Stomach smooth muscle (tissue), 2 donors: ENCODE measurements at regions not wholly inside any gene's neighbourhood (a gene's known extent, or its start where the extent isn't known, plus 50 kb on each side); places are given as distances from the start of the nearest gene placed in this dataset.
"Not testable (repeated sequence)": the region's sequence is repeated elsewhere in the genome, so short reads cannot be mapped to it uniquely, and the experiment has no call there.

ENCODE experiments used
- H3K27ac ChIP-seq: one replicate; pipeline ENCODE4 v1.7.0; 2013; ENCODE audit warnings: mild to moderate bottlenecking, low read length, inconsistent platforms
- H3K27me3 ChIP-seq, 2 donors: one replicate each; pipeline ENCODE4 v1.7.0; 2013; ENCODE audit warnings: low read length in 2 of 2; ENCODE audit not compliant: insufficient read depth in 2 of 2, control insufficient read depth in 1 of 2
- H3K36me3 ChIP-seq, 2 donors: one replicate each; pipeline ENCODE4 v1.7.0; 2013; ENCODE audit warnings: low read length in 2 of 2; ENCODE audit not compliant: control insufficient read depth in 2 of 2, insufficient read depth in 2 of 2
- H3K4me1 ChIP-seq: one replicate; pipeline ENCODE4 v1.7.0; 2013; ENCODE audit warnings: low read length; ENCODE audit not compliant: control insufficient read depth, insufficient read depth
- H3K4me3 ChIP-seq, 2 donors: one replicate each; pipeline ENCODE4 v1.7.0; 2013; ENCODE audit warnings: low read length in 2 of 2
- H3K9ac ChIP-seq, 2 donors: one replicate each; pipeline ENCODE4 v1.7.0; 2013; ENCODE audit warnings: low read length in 2 of 2, mild to moderate bottlenecking in 1 of 2
- H3K9me3 ChIP-seq, 2 donors: one replicate each; pipeline ENCODE4 v1.7.0; 2013; ENCODE audit warnings: low read length in 2 of 2; ENCODE audit not compliant: control insufficient read depth in 2 of 2
- donor health status: healthy.
- donor health status: Pancreatic carcinoma.

DNA sequence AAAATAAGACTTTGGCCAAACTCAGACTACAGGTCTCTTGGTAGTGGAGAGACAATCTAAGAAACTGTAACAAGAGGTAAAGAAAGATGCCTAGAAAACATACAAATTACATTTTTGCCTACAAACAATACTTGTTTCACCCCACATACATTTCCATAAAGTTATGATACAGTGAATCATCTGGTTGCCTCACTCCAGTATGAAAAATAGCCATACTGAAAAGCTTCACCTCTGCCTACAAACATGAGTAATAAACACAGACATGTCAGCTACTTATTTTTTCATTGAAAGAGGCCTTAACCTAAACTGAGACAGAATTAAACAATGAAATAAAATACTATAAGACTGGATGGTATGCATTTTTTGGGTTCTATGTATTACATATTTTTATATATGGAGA is 1463.0 kb downstream of the FAM181B start:
- H3K36me3 ChIP-seq: no peaks in the 10 kb centered on the region
- no peak overlapping the region for H3K27ac ChIP-seq
- H3K27me3 ChIP-seq: no peaks in the 10 kb centered on the region
- no peak overlapping the region for H3K4me3 ChIP-seq
- no peaks in the 10 kb centered on the region for H3K4me1 ChIP-seq
- H3K9me3 ChIP-seq: no peaks in the 10 kb centered on the region
- no peak overlapping the region for H3K9ac ChIP-seq

DNA sequence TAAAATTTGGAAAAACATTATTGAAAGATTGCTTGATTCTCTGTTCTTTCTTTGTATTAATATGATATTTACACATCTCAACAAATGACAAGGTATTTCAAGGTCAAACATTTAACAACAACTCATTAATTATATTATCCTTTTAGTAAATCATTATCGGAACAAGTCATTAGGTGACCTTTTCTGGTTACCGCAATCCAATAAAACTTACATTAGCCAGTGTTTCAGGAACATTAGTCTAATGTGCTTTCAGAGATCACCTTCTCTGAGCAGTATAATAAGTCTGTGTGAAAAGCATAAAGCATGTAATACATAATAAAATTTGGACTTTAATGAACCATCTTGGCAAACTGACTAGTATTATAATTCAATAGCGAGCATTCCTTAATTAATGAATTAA is 1466.4 kb downstream of the FAM181B start:
- no peak overlapping the region for H3K27ac ChIP-seq
- H3K36me3 ChIP-seq: no peaks in the 10 kb centered on the region
- no peaks in the 10 kb centered on the region for H3K27me3 ChIP-seq
- no peaks in the 10 kb centered on the region for H3K9me3 ChIP-seq
- no peaks in the 10 kb centered on the region for H3K4me1 ChIP-seq
- no peak overlapping the region for H3K9ac ChIP-seq
- H3K4me3 ChIP-seq: no peak overlapping the region

GRCh38 chr11:81259471-81259870 is 1474.2 kb downstream of the FAM181B start:
- Histone ChIP-seq H3K9me3 (no peaks in the 10 kb centered on the region), H3K27me3 (no peaks in the 10 kb centered on the region), H3K4me3 (no peak overlapping the region)

DNA sequence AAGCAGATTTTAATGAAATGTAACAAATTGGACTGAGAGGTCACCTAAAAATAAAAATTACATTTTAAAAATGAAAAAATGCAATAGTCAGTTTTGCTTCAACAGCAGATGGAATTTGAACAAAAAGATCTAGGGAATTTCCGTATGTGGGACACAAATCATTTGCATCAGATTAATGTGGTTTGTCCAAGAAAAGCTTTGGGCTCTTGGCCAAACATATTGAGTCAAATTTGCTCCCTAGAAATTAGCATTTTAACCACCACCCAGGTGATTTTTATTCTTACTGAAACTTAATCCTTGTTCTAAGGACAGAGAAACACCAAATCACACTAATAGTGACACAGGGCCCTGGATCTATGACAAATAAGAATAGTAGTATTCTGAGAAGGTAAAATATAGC is 1477.8 kb downstream of the FAM181B start:
- no peak overlapping the region for H3K27ac ChIP-seq
- H3K9me3 ChIP-seq: no peaks in the 10 kb centered on the region
- no peak overlapping the region for H3K4me3 ChIP-seq
- H3K4me1 ChIP-seq: no peaks in the 10 kb centered on the region
- no peak overlapping the region for H3K9ac ChIP-seq
- H3K27me3 ChIP-seq: no peaks in the 10 kb centered on the region
- no peaks in the 10 kb centered on the region for H3K36me3 ChIP-seq

More at GRCh38 chr11:81259471-81259870, 1474.2 kb downstream of the FAM181B start:
- H3K27ac ChIP-seq: no peak overlapping the region
- no peaks in the 10 kb centered on the region for H3K36me3 ChIP-seq
- no peaks in the 10 kb centered on the region for H3K4me1 ChIP-seq
- H3K9ac ChIP-seq: no peak overlapping the region

DNA sequence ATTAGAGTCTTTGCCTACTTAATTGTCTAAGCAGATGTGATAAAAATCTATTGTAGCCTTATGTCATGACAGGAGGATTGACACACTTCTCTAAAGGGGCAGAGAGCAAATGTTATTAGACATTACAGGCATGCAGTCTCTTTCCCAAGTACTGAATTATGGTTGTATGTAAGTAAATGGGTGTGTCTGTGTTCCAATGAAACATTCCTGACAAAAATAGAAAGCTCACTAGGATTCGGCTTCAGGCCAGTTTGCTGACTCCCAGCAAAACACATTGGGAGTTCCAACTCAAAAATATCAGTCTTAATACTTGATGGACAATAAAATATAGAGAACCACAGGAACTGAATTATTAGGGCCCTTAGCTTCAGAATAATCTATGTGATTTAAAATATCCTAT is 1480.4 kb downstream of the FAM181B start:
- no peaks in the 10 kb centered on the region for H3K36me3 ChIP-seq

DNA sequence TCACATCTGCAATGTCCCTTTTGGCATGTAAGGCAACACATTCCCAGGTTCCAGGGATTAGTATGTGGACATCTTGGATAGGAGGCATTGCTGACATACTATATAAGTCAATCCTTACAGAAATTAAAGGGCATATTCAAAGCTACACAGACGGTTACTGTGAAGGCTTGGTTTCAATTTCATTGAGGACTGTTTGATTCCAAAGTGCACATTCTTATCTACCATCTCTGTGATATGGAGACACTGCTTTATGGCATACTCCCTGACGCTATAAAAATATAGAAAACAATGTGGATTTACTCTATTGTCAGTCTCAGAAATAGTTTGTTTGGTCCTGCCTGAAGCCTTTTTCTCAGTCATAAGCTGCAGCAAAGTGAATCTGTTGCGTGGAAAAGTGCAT is 1486.7 kb downstream of the FAM181B start:
- Histone ChIP-seq H3K27me3 (no peaks in the 10 kb centered on the region), H3K9ac (no peak overlapping the region), H3K27ac (no peak overlapping the region), H3K4me3 (no peak overlapping the region), H3K9me3 (no peaks in the 10 kb centered on the region), H3K36me3 (no peaks in the 10 kb centered on the region), H3K4me1 (no peaks in the 10 kb centered on the region)

More for the DNA sequence above, 1480.4 kb downstream of the FAM181B start:
- Histone ChIP-seq H3K4me3 (no peak overlapping the region), H3K27me3 (no peaks in the 10 kb centered on the region), H3K9ac (no peak overlapping the region), H3K4me1 (no peaks in the 10 kb centered on the region), H3K9me3 (no peaks in the 10 kb centered on the region), H3K27ac (no peak overlapping the region)

GRCh38 chr11:81245791-81246190 is 1487.9 kb downstream of the FAM181B start:
- no peaks in the 10 kb centered on the region for H3K27me3 ChIP-seq
- H3K4me3 ChIP-seq: no peak overlapping the region
- H3K27ac ChIP-seq: no peak overlapping the region
- no peaks in the 10 kb centered on the region for H3K9me3 ChIP-seq
- no peaks in the 10 kb centered on the region for H3K4me1 ChIP-seq
- H3K36me3 ChIP-seq: no peaks in the 10 kb centered on the region
- H3K9ac ChIP-seq: no peak overlapping the region

GRCh38 chr11:81241672-81242275 is 1491.9 kb downstream of the FAM181B start:
- Histone ChIP-seq H3K36me3 (no peaks in the 10 kb centered on the region), H3K4me1 (no peaks in the 10 kb centered on the region), H3K27me3 (no peaks in the 10 kb centered on the region), H3K27ac (no peak overlapping the region), H3K4me3 (no peak overlapping the region), H3K9ac (no peak overlapping the region), H3K9me3 (no peaks in the 10 kb centered on the region)

GRCh38 chr11:81237139-81237538 is 1496.5 kb downstream of the FAM181B start:
- H3K9ac ChIP-seq: no peak overlapping the region
- no peaks in the 10 kb centered on the region for H3K9me3 ChIP-seq
- H3K27me3 ChIP-seq: no peaks in the 10 kb centered on the region
- no peak overlapping the region for H3K27ac ChIP-seq
- H3K4me3 ChIP-seq: no peak overlapping the region
- no peaks in the 10 kb centered on the region for H3K4me1 ChIP-seq
- H3K36me3 ChIP-seq: no peaks in the 10 kb centered on the region

DNA sequence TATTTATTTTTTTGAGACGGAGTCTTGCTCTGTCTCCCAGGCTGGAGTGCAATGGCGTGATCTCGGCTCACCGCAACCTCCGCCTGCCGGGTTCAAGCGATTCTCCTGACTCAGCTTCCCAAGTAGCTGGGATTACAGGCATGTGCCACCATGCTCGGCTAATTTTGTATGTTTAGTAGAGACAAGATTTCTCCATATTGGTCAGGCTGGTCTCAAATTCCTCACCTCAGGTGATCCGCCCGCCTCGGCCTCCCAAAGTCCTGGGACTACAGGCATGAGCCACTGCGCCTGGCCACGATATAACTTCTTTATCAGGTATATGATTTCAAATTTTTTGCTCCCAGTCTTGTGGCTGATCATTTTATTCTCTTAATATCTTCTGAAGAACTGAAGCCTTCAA is 1506.3 kb downstream of the FAM181B start:
- not testable (repeated sequence) for H3K4me1 ChIP-seq, H3K27ac ChIP-seq, H3K27me3 ChIP-seq, H3K4me3 ChIP-seq, H3K9ac ChIP-seq, H3K9me3 ChIP-seq, H3K36me3 ChIP-seq

GRCh38 chr11:81224396-81224795 is 1509.3 kb downstream of the FAM181B start:
- Histone ChIP-seq H3K4me1 (no peaks in the 10 kb centered on the region), H3K9ac (no peak overlapping the region), H3K27ac (no peak overlapping the region), H3K36me3 (no peaks in the 10 kb centered on the region), H3K9me3 (no peaks in the 10 kb centered on the region), H3K27me3 (no peaks in the 10 kb centered on the region), H3K4me3 (no peak overlapping the region)
